ENCODE measurements at regions not wholly inside any gene's neighbourhood (a gene's known extent, or its start where the extent isn't known, plus 50 kb on each side); places are given as distances from the start of the nearest gene placed in this dataset.

DNA sequence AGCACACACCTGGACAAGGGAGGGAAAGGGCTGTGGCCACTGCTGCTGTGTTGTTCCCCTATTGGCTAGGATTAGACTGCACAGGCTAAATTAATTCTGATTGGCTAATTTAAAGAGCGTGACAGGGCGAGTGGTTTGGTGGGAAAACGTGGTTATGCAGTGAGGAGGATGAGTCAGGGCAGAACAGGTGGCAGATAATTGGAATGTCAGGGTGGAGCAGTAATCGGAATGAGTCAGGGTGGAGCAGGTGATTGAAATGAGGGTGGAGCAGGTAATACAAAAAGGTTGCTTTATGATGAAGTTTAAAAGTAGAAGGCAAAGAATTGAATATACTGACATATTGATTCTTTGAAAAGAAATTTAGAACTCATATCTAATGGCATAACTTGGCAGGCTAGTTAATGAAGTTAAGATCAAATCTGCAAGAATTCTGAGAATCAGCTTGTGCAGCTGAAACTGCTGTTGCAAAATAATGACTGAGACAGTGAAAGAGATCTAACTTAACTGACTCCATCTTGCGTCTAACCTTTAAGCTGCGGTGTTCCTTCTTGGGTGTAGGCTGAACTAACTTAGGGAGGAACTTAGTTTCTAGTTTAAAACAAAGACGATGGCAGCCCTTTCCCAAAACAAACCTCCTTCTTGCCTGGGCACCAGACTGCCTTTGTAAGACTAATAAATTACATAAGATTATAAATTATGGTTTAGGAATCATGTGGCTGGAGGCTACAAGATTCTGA, 174.3 kb downstream of the UTP18 start:
- DNase-seq (ENCODE audit: insufficient read length, low spot score), result peak; percentile 18
- no peak for TF ChIP-seq POLR2A (IDR thresholded peaks at IDR 0.05; ENCODE audit: low read depth, low read length)
- FAIRE-seq, result no peak

DNA sequence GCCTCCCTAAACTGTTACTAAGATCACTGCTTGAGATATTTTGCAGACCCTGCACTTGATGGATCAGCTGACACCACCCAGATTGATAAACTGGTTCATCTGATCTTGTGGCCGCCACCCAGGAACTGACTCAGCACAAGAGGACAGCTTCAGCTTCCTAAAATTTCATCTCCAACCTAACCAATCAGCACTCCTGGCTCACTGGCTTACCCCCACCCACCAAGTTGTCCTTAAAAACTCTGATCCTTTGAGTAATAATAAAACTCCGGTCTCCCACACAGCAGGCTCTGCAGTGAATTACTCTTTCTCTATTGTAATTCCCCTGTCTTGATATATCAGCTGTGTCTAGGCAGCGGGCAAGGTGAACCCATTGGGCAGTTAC, 174.8 kb downstream of the UTP18 start:
- no peak for DNase-seq (ENCODE audit: insufficient read length, low spot score)
- no peak for TF ChIP-seq POLR2A (IDR thresholded peaks at IDR 0.05; ENCODE audit: low read depth, low read length)
- FAIRE-seq, result no peak

DNA sequence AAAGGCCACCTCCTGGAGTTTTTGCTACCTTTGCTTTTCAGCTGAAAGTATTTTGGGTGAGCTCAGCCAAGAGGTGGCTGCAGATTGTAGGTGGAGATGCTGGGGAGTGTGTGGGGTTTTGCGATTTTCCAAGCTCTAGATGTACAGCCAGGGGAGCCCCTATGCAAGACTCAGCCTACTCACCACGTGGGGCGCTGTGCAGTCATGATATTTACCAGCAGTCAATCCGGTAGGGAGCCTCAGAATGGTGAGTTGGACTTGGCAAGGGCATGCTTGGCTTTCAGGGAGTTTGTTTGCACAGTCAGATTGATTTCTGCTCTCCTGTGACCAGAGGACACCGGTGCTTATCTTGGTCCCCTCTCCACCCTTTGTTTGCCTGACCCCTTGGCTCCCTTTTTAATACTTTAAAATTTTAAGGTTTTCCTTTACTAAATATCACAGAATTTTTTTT, 175.3 kb downstream of the UTP18 start:
- DNase-seq (ENCODE audit: insufficient read length, low spot score) (peak; percentile 61), FAIRE-seq (peak; percentile 33)
- no peak for TF ChIP-seq POLR2A (IDR thresholded peaks at IDR 0.05; ENCODE audit: low read depth, low read length)

DNA sequence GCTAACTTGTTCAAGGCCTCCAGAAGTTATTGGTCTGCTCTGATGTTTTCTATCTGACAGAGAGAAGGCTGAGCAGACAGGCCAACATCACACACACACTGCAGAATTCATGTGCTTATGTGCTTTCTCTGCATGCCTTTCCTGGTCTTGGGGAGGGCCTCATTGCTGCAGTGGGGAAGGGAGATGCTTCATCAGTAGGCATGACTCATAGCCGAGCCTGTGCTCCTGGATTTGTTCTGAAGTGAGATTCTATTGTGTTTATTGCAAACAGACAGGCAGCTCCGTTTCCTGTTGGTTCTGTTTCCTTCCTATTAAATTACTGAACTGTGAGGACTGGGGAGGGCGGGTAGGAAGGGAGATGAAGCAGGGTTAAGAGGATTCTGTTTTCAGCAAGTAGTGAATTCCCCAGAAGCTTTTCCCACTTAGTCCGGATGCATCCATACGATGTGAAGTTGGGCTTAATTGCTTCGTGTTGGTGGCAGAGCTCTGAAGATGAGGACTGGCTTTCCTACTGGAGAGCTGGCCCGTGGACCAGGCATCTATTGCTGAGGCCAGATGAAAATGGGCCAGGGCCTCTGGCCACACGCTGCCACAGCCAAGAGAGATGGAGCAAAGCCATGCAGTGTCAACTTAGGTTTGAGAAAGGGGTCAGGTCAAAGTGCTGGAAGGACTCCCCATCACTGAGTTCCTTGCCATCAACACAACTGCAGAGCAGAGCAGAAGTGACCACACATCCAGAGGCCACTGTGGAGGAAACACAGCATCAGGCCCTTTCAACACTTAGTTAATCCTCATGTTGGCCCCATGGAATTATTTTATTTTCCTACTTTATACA, 179.3 kb downstream of the UTP18 start:
- no peak for TF ChIP-seq POLR2A (IDR thresholded peaks at IDR 0.05; ENCODE audit: low read depth, low read length)
- FAIRE-seq, result no peak
- DNase-seq (ENCODE audit: insufficient read length, low spot score), result no peak

DNA sequence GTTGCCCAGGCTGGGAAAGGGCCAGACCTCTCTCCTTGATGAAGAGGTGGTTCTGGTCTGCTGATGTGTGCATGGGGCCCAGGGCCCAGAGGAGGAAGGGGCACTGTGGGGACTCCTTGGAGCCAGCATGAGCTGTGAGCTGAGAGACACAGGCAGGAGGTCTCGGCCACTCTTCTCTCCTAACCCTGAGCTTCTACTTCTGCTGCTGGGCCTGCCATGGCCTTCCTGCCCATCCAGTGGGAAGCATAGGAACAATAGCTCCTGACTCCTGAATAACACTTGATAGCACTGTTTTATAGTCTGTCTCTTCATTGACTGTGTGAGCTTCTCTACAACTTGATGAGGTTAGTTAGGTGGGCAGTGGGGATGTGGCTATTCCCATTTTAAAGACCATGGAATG, 181.1 kb downstream of the UTP18 start:
- no peak for FAIRE-seq
- TF ChIP-seq POLR2A (IDR thresholded peaks at IDR 0.05; ENCODE audit: low read depth, low read length), result no peak
- no peak for DNase-seq (ENCODE audit: insufficient read length, low spot score)

DNA sequence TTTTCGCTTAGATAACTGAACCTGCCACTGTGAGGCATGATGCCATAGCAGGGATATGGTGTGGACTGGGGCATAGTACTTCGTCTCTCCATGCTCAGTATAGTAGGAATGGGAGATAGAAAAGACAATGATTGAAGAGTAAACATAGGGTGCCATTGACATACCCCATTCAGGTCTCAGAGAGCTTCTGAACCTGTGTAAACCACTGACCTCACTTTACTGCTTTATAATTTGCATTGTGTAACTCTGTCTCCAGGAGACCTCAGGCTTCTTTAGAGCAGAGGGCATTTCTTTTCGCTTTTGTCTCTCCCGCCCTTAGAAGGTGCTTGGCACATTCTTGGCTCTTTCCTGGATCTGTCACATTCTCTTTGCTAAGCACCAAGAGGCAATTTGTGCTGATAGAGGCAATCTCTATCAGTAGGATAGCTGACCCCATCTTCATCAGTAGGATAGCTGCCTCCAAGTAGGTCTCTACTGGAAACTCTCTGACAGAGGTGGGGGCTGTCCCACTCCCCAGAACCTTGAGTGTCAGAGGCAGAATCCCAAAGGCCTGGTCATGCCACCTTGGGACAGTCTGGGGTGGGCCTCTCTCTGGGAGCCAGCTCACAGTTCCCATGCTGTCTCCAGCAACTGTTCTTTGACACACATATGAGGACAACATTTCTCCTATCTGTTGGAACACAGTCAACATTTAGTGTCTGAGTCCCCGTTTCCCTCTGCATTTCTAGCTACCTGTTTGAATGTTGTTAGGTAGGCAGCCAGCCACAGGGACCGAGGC, 181.9 kb downstream of the UTP18 start:
- FAIRE-seq (no peak), DNase-seq (ENCODE audit: insufficient read length, low spot score) (no peak)
- TF ChIP-seq POLR2A (IDR thresholded peaks at IDR 0.05; ENCODE audit: low read depth, low read length), result no peak

DNA sequence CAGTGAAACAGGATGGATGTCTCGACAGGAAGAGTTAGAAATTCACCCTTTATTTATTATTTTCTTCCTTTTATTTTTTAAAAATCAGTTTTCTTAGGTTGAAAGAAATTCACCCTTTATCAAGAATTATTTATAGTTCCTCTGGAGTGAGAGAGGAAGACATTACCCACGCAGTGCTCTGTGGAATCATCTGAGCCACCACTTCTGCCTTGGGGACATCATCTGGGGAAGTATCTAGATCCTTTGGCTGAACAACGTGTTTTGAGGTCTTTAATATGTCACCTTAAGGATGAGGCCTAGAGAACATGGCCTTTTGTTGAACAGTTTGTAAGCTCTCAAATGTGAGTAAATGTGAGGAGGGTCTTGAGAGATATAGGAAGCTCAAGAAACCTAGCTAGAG, 183.3 kb downstream of the UTP18 start:
- FAIRE-seq (no peak), DNase-seq (ENCODE audit: insufficient read length, low spot score) (no peak)
- no peak for TF ChIP-seq POLR2A (IDR thresholded peaks at IDR 0.05; ENCODE audit: low read depth, low read length)

DNA sequence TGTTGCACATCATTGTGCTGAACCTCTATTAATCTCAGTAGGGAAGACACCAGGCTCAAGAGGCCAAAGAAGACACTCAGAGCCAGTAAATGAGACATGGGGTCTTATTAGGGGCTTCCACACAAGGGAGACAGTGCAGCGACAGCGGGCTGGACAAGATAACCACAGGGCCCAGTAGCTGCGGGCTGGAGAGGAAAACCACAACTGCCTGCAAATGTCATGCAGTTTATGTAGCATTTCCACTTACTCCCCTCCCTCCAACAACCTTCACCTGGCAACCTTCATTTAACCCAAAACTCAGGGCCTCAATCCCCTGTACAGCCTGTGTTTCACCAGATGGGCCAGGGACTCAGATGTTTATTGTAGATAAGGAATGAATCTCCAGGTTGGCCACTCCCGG, 185.6 kb downstream of the UTP18 start:
- TF ChIP-seq POLR2A (IDR thresholded peaks at IDR 0.05; ENCODE audit: low read depth, low read length), result no peak
- DNase-seq (ENCODE audit: insufficient read length, low spot score), result no peak
- FAIRE-seq, result no peak

DNA sequence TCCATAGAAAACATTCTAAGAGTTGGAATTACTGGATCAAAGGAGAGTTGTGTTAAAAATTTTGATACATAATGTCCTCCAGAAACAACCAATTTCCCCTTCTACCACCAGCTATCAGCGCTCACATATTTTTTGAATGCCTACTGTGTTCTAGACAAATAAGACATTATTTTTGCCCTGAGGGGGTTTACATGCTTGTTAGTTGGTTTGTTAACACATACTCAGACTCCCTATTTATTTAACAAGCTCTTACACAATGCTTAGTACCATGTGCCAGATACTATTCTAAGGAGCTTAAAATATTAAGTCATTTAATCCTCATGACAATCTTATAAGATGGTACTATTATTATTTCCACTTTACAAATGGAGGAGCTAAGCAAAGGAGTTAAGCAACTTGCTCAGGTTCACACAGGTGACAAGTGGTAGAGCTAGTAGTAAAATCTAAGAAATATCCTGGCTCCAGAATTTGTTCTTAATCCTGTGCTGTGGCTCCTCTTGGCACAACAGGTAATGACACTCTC, 194.2 kb downstream of the UTP18 start:
- TF ChIP-seq POLR2A (IDR thresholded peaks at IDR 0.05; ENCODE audit: low read depth, low read length), result no peak
- DNase-seq (ENCODE audit: insufficient read length, low spot score), result no peak
- FAIRE-seq, result no peak

DNA sequence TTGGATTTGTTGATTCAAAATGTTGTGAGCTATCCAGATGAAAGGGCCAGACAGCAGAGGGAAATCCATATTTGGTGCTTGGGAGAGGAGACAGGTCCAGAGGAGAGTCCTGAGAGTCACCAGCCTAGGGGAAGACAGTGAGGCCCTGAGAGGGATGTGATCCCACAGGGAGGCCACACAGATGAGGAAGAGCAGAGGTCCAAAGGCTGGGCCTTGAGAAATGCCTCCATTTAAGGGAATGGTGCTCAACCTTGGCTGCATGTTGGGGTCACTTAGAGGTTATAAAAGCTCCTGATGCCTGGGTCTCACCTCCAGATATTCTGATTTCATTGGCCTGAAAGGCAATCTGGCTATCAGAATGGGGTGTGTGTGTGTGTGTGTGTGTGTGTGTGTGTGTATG, 194.9 kb downstream of the UTP18 start:
- TF ChIP-seq POLR2A (IDR thresholded peaks at IDR 0.05; ENCODE audit: low read depth, low read length), result no peak
- no peak for FAIRE-seq
- no peak for DNase-seq (ENCODE audit: insufficient read length, low spot score)

DNA sequence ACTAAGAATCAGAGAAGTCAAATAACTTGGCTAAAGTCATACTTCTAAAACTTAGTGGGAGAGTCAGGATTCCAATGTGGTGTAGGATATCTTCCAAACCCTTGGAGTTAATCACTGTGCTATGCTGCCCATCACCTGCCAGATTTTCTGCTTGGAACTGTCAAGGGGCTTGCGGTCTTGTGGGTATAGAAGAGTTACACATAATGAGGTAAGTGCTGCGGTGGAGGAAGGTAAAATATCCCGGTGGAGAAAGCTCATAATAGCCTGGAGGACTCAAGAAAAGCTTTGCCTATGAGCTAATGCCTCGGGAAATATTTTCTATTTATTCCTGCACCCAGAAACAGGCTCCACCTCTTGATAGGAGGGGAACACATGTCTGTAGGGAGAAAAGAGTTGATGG, 195.6 kb downstream of the UTP18 start:
- no peak for TF ChIP-seq POLR2A (IDR thresholded peaks at IDR 0.05; ENCODE audit: low read depth, low read length)
- DNase-seq (ENCODE audit: insufficient read length, low spot score) (no peak), FAIRE-seq (no peak)

DNA sequence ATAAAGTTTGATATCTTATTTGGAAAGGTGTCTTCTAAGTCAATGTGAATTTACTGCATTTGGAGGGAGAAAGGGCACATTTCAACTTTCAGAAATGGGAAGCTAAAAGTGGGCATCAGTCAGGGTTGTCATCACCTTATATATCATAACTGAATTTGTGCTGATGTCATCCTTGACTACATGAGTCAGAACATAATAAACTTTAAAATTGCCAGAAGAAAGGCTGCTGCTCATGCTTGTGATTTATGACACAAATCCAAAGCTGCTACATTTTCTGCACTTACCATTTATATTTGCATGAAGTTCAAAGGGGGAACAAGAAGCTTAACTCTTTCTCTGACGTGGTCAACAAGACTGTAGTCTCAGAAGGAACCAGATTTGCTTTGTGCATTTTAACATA, 196.6 kb downstream of the UTP18 start:
- FAIRE-seq (no peak), DNase-seq (ENCODE audit: insufficient read length, low spot score) (no peak)
- TF ChIP-seq POLR2A (IDR thresholded peaks at IDR 0.05; ENCODE audit: low read depth, low read length), result no peak

DNA sequence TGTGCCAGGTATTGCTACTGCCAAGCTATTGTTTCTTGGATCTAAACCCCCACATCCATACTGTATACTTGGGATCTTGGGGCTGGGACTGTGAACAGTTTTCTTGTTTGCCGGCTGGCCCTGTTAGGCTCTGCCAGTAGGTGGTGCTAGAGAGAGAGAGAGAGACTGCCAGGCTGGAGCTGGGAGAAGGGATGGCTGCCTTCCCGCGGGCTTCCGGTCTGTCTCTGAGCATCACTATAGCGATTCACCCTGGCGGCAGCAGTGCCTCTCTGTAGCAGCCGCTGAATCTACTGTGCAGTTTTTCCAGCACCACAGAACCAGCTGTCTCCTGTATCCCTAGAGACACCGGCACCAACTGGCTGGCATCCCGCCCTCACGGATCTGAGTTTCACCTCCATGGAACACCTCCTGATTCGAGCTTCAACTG, 201.2 kb downstream of the UTP18 start:
- DNase-seq (ENCODE audit: insufficient read length, low spot score) (peak; percentile 69), FAIRE-seq (no peak)
- no peak for TF ChIP-seq POLR2A (IDR thresholded peaks at IDR 0.05; ENCODE audit: low read depth, low read length)

DNA sequence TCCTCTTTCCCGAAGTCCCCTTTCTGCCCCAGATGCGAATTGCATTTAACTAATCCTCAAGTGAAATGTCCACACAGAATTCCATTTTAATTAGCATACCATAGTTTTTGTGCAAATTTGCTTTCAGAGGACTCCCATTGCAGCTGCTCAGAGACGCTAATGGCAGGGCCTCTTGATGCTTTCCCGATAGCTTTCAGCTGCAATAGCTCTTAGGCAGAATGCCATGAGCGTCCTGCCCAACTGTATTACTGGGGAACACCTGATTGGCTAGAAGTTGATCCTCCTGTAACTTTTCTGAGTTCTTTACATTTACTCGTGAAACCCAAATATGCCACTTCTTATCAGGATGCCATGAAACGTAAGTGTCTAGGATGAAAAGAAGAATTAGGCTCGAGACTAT, 203.0 kb downstream of the UTP18 start:
- TF ChIP-seq POLR2A (IDR thresholded peaks at IDR 0.05; ENCODE audit: low read depth, low read length), result no peak
- no peak for FAIRE-seq
- no peak for DNase-seq (ENCODE audit: insufficient read length, low spot score)

Data from H54 (cell line).